SK-N-SH (cell line): ENCODE measurements at regions not wholly inside any gene's neighbourhood (a gene's known extent, or its start where the extent isn't known, plus 50 kb on each side); places are given as distances from the start of the nearest gene placed in this dataset.

ENCODE experiments used
- CTCF ChIA-PET: fragments of 300-600, 350-600 bp; formaldehyde crosslinking; extraction: SDS; loops from one replicate; lab custom pipeline; 2021; lab: Yijun Ruan, JAX
- POLR2A ChIA-PET: fragments of 350-600 bp; sonication (Branson Sonifier 250); formaldehyde crosslinking; extraction: SDS; loops from one replicate; lab custom pipeline; 2020; ENCODE audit warnings: antibody characterized with exemption, inconsistent platforms; lab: Yijun Ruan, JAX
- DNase-seq: peaks from one replicate; pipeline ENCODE4 v3.0.0; 2012
- H2AFZ ChIP-seq: fragments of 200-600 bp; sonication (generic); 2 replicates; pipeline ENCODE4 v1.8.1; 2016; ENCODE audit warnings: antibody characterized with exemption, mild to moderate bottlenecking, low read depth
- H3F3A ChIP-seq: fragments of 200-600 bp; sonication (generic); replicated peaks from 2 replicates; pipeline ENCODE3; 2016; ENCODE audit warnings: antibody characterized with exemption, mild to moderate bottlenecking; ENCODE audit not compliant: insufficient read depth
- H3K27ac ChIP-seq, 2 experiments: fragments of 200-500 bp in 1 of 2; fragments of 200-600 bp in 1 of 2; sonication (Bioruptor generic) in 1 of 2; sonication (generic), shearing (Covaris generic) in 1 of 2; 2 replicates each; pipeline versions ENCODE4 v1.5.1 to v1.6.1; 2014 to 2016; ENCODE audit warnings: low read depth in 2 of 2, inconsistent platforms in 1 of 2, low read length in 1 of 2, mild to moderate bottlenecking in 1 of 2, mixed read lengths in 1 of 2
- H3K27me3 ChIP-seq: fragments of 200-600 bp; sonication (generic), shearing (Covaris generic); 2 replicates; pipeline ENCODE4 v1.6.1; 2016; ENCODE audit warnings: mixed run types; ENCODE audit not compliant: insufficient read depth
- H3K36me3 ChIP-seq, 2 experiments: fragments of 200-500 bp in 1 of 2; fragments of 200-600 bp in 1 of 2; sonication (Bioruptor generic) in 1 of 2; sonication (generic) in 1 of 2; replicated peaks in 1 of 2; 2 replicates each; pipeline versions ENCODE3 to v1.5.1; 2014 to 2016; ENCODE audit warnings: low read length in 1 of 2, mild to moderate bottlenecking in 1 of 2; ENCODE audit not compliant: insufficient read depth in 2 of 2, control insufficient read depth in 1 of 2
- H3K4me1 ChIP-seq, 2 experiments: fragments of 200-500 bp in 1 of 2; fragments of 200-600 bp in 1 of 2; sonication (Bioruptor generic) in 1 of 2; sonication (generic), shearing (Covaris generic) in 1 of 2; 2 replicates each; pipeline versions ENCODE4 v1.5.1 to v1.6.1; 2014 to 2016; ENCODE audit warnings: low read depth in 1 of 2, low read length in 1 of 2, mixed run types in 1 of 2; ENCODE audit not compliant: insufficient read depth in 2 of 2, control insufficient read depth in 1 of 2
- H3K4me2 ChIP-seq: fragments of 200-600 bp; sonication (generic), shearing (Covaris generic); 2 replicates; pipeline ENCODE4 v1.6.1; 2017; ENCODE audit warnings: mixed run types
- H3K4me3 ChIP-seq, 2 experiments: fragments of 200-500 bp in 1 of 2; fragments of 200-600 bp in 1 of 2; sonication (Bioruptor generic) in 1 of 2; sonication (generic), shearing (Covaris generic) in 1 of 2; 2 replicates each; pipeline versions ENCODE4 v1.5.1 to v1.8.1; 2014 to 2016; ENCODE audit warnings: low read depth in 2 of 2, inconsistent platforms in 1 of 2, low read length in 1 of 2, mild to moderate bottlenecking in 1 of 2, mixed read lengths in 1 of 2, moderate library complexity in 1 of 2
- H3K79me2 ChIP-seq: fragments of 200-600 bp; sonication (generic); 2 replicates; pipeline ENCODE4 v1.8.1; 2017; ENCODE audit warnings: mild to moderate bottlenecking; ENCODE audit not compliant: insufficient read depth
- H3K9ac ChIP-seq: fragments of 200-600 bp; sonication (generic); 2 replicates; pipeline ENCODE4 v1.6.1; 2017; ENCODE audit warnings: mixed run types
- H3K9me2 ChIP-seq: fragments of 200-600 bp; sonication (generic); 2 replicates; pipeline ENCODE4 v1.6.1; 2017; ENCODE audit warnings: mixed run types
- H3K9me3 ChIP-seq: fragments of 200-600 bp; sonication (generic); 2 replicates; pipeline ENCODE4 v1.6.1; 2017; ENCODE audit warnings: mixed run types, mild to moderate bottlenecking, moderate library complexity
- H4K20me1 ChIP-seq: fragments of 200-600 bp; sonication (generic); 2 replicates; pipeline ENCODE4 v1.6.1; 2017; ENCODE audit warnings: mild to moderate bottlenecking, mixed run types; ENCODE audit not compliant: insufficient read depth
- MXI1 ChIP-seq: IDR thresholded peaks from 2 replicates; pipeline ENCODE4 v1.6.1; 2012; ENCODE audit warnings: mild to moderate bottlenecking, low read depth, low read length, improper control_type of control experiment
- NFIC ChIP-seq: IDR thresholded peaks from 2 replicates; pipeline ENCODE4 v1.4.0; 2012; ENCODE audit warnings: borderline replicate concordance
- NRF1 ChIP-seq: IDR thresholded peaks from 2 replicates; pipeline ENCODE4 v1.6.1; 2012; ENCODE audit warnings: low read depth, mild to moderate bottlenecking, low read length
- RAD21 ChIP-seq: IDR thresholded peaks from 2 replicates; pipeline ENCODE4 v1.6.1; 2012; ENCODE audit warnings: mild to moderate bottlenecking, low read length
- RCOR1 ChIP-seq: fragments of 150-350 bp; IDR thresholded peaks from 2 replicates; pipeline ENCODE4 v1.6.1; 2017; ENCODE audit warnings: antibody characterized with exemption, low read length
- REST ChIP-seq: IDR thresholded peaks from 2 replicates; pipeline ENCODE4 v1.6.1; 2012; ENCODE audit warnings: mild to moderate bottlenecking, low read depth, low read length, moderate library complexity
- RFX5 ChIP-seq: IDR thresholded peaks from 2 replicates; pipeline ENCODE4 v1.6.1; 2012; ENCODE audit warnings: mild to moderate bottlenecking, improper control_type of control experiment, low read length
- SMC3 ChIP-seq: IDR thresholded peaks from 2 replicates; pipeline ENCODE4 v1.6.1; 2012; ENCODE audit warnings: low read depth, low read length, improper control_type of control experiment
- TCF12 ChIP-seq: IDR thresholded peaks from 2 replicates; pipeline ENCODE4 v1.4.0; 2012
- TEAD4 ChIP-seq: IDR thresholded peaks from 2 replicates; pipeline ENCODE4 v1.4.0; 2012; ENCODE audit warnings: mild to moderate bottlenecking, borderline replicate concordance; ENCODE audit not compliant: insufficient read depth
- WGBS: methylation state at CpG from one replicate; pipeline ENCODE4 v1.1.6; 2017; ENCODE audit warnings: low lambda C conversion rate; 5-methylcytosine and 5-hydroxymethylcytosine counted together
- TF ChIP-seq, protein P1 (sequence below): fragments of 150-350 bp; IDR thresholded peaks from 2 replicates; pipeline ENCODE4 v1.6.1; 2017; ENCODE audit warnings: antibody characterized with exemption, low read length, low read depth, borderline replicate concordance
- TF ChIP-seq, protein P2 (sequence below): IDR thresholded peaks from 2 replicates; pipeline ENCODE4; 2012
- TF ChIP-seq, protein P3 (sequence below): fragments of 200-600 bp; sonication (generic); IDR thresholded peaks from 2 replicates; pipeline ENCODE4 v1.6.1; 2017; ENCODE audit warnings: antibody characterized with exemption, mild to moderate bottlenecking, moderate library complexity
- TF ChIP-seq, protein P4 (sequence below): IDR thresholded peaks from 2 replicates; pipeline ENCODE4 v1.4.0; 2012; ENCODE audit warnings: low read depth, borderline replicate concordance

DNA sequence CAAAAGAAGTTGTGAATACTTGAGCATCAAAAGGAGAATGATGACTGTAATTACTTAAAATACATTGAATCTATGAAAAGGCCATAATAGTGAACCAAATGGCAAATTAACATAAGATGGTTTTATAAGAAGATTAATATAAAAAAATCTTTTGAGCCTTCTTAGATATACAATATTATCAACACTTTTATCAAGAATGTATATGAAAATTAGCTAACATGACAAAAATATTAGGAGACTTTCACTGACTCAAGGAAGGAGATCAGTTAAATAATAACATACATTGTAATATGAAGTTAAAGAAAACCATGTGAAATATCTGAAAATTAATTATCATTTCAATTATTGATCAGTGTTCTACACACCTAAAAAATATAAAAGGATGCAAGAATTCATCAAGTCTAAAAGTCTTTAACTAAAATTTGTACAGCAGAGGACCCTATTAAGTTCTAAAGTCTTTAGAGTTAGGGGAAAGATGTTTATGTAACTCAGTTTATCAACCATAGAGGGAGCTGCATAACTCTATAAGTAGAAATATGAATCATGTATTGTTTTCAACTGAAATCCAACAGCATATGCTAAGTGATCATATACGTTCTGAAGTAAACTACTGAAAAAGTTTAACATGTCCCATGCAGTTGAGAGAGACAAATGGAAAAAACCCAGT lies 756.1 kb upstream of the MIR17HG start:
- no peak for TF ChIP-seq RCOR1
- TF ChIP-seq SMC3: no peak
- no peak for TF ChIP-seq RFX5
- no peak for TF ChIP-seq RAD21
- TF ChIP-seq, protein P1, sequence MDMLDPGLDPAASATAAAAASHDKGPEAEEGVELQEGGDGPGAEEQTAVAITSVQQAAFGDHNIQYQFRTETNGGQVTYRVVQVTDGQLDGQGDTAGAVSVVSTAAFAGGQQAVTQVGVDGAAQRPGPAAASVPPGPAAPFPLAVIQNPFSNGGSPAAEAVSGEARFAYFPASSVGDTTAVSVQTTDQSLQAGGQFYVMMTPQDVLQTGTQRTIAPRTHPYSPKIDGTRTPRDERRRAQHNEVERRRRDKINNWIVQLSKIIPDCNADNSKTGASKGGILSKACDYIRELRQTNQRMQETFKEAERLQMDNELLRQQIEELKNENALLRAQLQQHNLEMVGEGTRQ: no peak
- no peak for TF ChIP-seq REST
- TF ChIP-seq NFIC: no peak
- TF ChIP-seq, protein P2, sequence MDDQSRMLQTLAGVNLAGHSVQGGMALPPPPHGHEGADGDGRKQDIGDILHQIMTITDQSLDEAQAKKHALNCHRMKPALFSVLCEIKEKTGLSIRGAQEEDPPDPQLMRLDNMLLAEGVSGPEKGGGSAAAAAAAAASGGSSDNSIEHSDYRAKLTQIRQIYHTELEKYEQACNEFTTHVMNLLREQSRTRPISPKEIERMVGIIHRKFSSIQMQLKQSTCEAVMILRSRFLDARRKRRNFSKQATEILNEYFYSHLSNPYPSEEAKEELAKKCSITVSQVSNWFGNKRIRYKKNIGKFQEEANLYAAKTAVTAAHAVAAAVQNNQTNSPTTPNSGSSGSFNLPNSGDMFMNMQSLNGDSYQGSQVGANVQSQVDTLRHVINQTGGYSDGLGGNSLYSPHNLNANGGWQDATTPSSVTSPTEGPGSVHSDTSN: no peak
- TF ChIP-seq TCF12: no peak
- no peak for TF ChIP-seq NRF1
- no peak for TF ChIP-seq MXI1
- TF ChIP-seq, protein P3, sequence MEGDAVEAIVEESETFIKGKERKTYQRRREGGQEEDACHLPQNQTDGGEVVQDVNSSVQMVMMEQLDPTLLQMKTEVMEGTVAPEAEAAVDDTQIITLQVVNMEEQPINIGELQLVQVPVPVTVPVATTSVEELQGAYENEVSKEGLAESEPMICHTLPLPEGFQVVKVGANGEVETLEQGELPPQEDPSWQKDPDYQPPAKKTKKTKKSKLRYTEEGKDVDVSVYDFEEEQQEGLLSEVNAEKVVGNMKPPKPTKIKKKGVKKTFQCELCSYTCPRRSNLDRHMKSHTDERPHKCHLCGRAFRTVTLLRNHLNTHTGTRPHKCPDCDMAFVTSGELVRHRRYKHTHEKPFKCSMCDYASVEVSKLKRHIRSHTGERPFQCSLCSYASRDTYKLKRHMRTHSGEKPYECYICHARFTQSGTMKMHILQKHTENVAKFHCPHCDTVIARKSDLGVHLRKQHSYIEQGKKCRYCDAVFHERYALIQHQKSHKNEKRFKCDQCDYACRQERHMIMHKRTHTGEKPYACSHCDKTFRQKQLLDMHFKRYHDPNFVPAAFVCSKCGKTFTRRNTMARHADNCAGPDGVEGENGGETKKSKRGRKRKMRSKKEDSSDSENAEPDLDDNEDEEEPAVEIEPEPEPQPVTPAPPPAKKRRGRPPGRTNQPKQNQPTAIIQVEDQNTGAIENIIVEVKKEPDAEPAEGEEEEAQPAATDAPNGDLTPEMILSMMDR: no peak
- TF ChIP-seq TEAD4: no peak
- TF ChIP-seq, protein P4, sequence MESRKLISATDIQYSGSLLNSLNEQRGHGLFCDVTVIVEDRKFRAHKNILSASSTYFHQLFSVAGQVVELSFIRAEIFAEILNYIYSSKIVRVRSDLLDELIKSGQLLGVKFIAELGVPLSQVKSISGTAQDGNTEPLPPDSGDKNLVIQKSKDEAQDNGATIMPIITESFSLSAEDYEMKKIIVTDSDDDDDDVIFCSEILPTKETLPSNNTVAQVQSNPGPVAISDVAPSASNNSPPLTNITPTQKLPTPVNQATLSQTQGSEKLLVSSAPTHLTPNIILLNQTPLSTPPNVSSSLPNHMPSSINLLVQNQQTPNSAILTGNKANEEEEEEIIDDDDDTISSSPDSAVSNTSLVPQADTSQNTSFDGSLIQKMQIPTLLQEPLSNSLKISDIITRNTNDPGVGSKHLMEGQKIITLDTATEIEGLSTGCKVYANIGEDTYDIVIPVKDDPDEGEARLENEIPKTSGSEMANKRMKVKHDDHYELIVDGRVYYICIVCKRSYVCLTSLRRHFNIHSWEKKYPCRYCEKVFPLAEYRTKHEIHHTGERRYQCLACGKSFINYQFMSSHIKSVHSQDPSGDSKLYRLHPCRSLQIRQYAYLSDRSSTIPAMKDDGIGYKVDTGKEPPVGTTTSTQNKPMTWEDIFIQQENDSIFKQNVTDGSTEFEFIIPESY: no peak
- Histone ChIP-seq H3F3A (no peaks in the 10 kb centered on the region), H3K27me3 (no peaks in the 10 kb centered on the region), H2AFZ (no peak overlapping the region), H3K9me2 (no peaks in the 10 kb centered on the region), H3K4me2 (no peak overlapping the region), H3K4me1 (no peaks in the 10 kb centered on the region), H3K27ac (no peak overlapping the region), H4K20me1 (no peaks in the 10 kb centered on the region), H3K4me3 (no peak overlapping the region), H3K9ac (no peak overlapping the region), H3K79me2 (no peaks in the 10 kb centered on the region), H3K36me3 (no peaks in the 10 kb centered on the region), H3K9me3 (no peaks in the 10 kb centered on the region)
- no peak for DNase-seq
- POLR2A ChIA-PET: no interaction called here
- CTCF ChIA-PET: interaction anchor here (1.3 kb wide), 1 partner anchor 11 kb away, joined by 3 read pairs; no protein-coding TSS in a partner anchor
- WGBS: 79% methylated on average over 1 of the region's 1 CpG
